Colonic mucosa (tissue), 4 donors: ENCODE measurements at regions not wholly inside any gene's neighbourhood (a gene's known extent, or its start where the extent isn't known, plus 50 kb on each side); places are given as distances from the start of the nearest gene placed in this dataset.

Experiments
- DNase-seq: peaks from one replicate; pipeline ENCODE4 v3.0.0-alpha.2; 2020
- H3K27ac ChIP-seq: fragments of 200-600 bp; one replicate; pipeline ENCODE4 v1.8.0; 2021
- H3K27me3 ChIP-seq: fragments of 200-600 bp; one replicate; pipeline ENCODE4 v1.8.0; 2021
- H3K36me3 ChIP-seq: fragments of 200-600 bp; one replicate; pipeline ENCODE4 v1.8.0; 2021
- H3K4me1 ChIP-seq: fragments of 200-600 bp; one replicate; pipeline ENCODE4 v1.8.0; 2021; ENCODE audit warnings: mild to moderate bottlenecking
- H3K4me3 ChIP-seq: fragments of 200-600 bp; one replicate; pipeline ENCODE4 v1.8.0; 2021
- H3K9ac ChIP-seq, 2 donors: one replicate each; pipeline ENCODE4 v1.7.0; 2013; ENCODE audit warnings: control low read depth in 2 of 2, low read depth in 2 of 2, low read length in 2 of 2
- H3K9me3 ChIP-seq: fragments of 200-600 bp; one replicate; pipeline ENCODE4 v1.8.0; 2021
- CTCF ChIP-seq: fragments of 200-600 bp; IDR thresholded peaks from one replicate; pipeline ENCODE4 v1.8.0; 2022; ENCODE audit warnings: antibody characterized with exemption, mild to moderate bottlenecking
- intact Hi-C: fragments of 100-400 bp; cut with DNase I; formaldehyde crosslinking; loops from one replicate; pipeline ENCODE4 v1.14.1; 2022
- donor health status: healthy.
- donor health status: DM: no; HTN: no; CAD: no.
- donor health status: DM: no; HTN: no; CAD: no.

DNA sequence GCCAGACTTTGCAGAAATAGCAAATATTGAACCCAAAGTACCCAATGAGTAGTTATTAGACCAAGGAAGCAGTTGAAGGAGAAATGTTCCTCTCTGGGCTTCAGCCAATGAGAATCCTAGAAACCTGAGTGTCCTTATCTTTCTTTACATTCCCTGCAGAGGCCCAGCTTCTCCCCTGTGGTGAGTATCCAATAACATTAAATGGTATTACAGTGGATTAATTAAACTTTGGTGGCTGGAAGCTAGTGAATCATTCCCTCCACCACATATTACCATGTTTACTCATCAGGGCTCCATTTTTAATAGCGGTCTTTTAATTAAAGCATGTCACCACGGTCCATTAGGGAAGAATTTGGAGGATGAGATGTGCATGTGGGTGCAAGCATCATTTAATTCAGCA lies 74.0 kb downstream of the UNC5CL start:
- H3K4me3 ChIP-seq = no peak overlapping the region
- no peak for DNase-seq
- no peak overlapping the region for H3K27ac ChIP-seq
- no peaks in the 10 kb centered on the region for H3K4me1 ChIP-seq
- no peaks in the 10 kb centered on the region for H3K36me3 ChIP-seq
- TF ChIP-seq CTCF = no peak
- no peak overlapping the region for H3K9ac ChIP-seq
- intact Hi-C loops = no loop called here
- H3K9me3 ChIP-seq = no peaks in the 10 kb centered on the region
- H3K27me3 ChIP-seq = no peaks in the 10 kb centered on the region

GRCh38 chr6:40963019-40963418 lies 76.0 kb downstream of the UNC5CL start:
- intact Hi-C loops = no loop called here
- H3K36me3 ChIP-seq = no peaks in the 10 kb centered on the region
- H3K9ac ChIP-seq = no peak overlapping the region
- H3K4me3 ChIP-seq = no peak overlapping the region
- H3K9me3 ChIP-seq = no peaks in the 10 kb centered on the region
- no peak for TF ChIP-seq CTCF
- no peaks in the 10 kb centered on the region for H3K4me1 ChIP-seq
- DNase-seq = no peak
- H3K27me3 ChIP-seq = no peaks in the 10 kb centered on the region
- H3K27ac ChIP-seq = no peak overlapping the region

DNA sequence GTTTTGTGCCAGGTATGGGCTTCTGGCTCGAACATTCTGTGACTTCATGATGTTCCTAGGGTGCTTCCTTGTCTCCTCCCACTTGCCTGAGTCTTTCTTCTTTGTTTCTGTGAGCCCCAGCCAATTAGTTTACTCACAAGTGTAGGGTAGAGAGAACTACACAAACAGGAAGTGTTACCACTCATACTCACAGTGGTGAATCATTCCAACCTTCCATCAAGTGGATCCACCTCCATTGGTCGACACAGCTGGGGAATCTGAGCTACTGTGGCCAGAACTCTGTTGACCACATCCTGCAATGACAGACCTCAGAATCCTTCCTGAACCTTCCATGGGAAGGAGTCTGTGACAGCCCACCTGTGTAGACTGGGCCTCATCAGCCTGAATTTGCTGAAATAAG lies 76.8 kb downstream of the UNC5CL start:
- no peak for TF ChIP-seq CTCF

DNA sequence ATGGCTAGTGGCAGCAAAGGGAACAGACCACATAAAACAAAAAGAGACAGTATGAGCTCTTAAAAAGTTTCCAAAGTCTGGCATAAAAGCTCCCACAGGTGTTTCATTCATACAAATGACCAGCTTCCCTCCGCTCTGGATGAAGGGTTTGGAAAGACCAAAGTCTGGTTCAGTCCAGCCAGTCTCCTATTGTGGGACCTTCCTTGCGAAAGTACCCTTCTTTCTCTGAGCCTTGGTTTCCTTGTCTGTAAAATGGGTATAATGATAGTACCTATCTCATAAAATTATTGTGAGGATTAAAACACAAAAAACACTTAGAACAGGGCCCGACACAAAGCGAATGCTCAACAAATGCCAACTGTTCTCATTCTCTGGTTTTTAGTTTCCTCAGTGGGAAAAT lies 77.2 kb downstream of the UNC5CL start:
- DNase-seq = no peak
- no peaks in the 10 kb centered on the region for H3K4me1 ChIP-seq
- H3K36me3 ChIP-seq = no peaks in the 10 kb centered on the region
- H3K4me3 ChIP-seq = no peak overlapping the region
- H3K9me3 ChIP-seq = no peaks in the 10 kb centered on the region
- no peaks in the 10 kb centered on the region for H3K27me3 ChIP-seq
- no peak overlapping the region for H3K9ac ChIP-seq
- no peak overlapping the region for H3K27ac ChIP-seq
- TF ChIP-seq CTCF = no peak
- intact Hi-C loops = no loop called here

More for the DNA sequence above, 76.8 kb downstream of the UNC5CL start:
- H3K4me3 ChIP-seq = no peak overlapping the region
- H3K4me1 ChIP-seq = no peaks in the 10 kb centered on the region
- no peaks in the 10 kb centered on the region for H3K36me3 ChIP-seq
- intact Hi-C loops = no loop called here
- no peak for DNase-seq
- H3K27me3 ChIP-seq = no peaks in the 10 kb centered on the region
- no peaks in the 10 kb centered on the region for H3K9me3 ChIP-seq
- no peak overlapping the region for H3K9ac ChIP-seq
- H3K27ac ChIP-seq = no peak overlapping the region

GRCh38 chr6:40960742-40961430 lies 78.1 kb downstream of the UNC5CL start:
- Histone ChIP-seq H3K4me3 (no peak overlapping the region), H3K9me3 (no peaks in the 10 kb centered on the region), H3K27ac (no peak overlapping the region), H3K9ac (no peak overlapping the region), H3K4me1 (no peaks in the 10 kb centered on the region), H3K27me3 (no peaks in the 10 kb centered on the region), H3K36me3 (no peaks in the 10 kb centered on the region)
- no peak for TF ChIP-seq CTCF
- no peak for DNase-seq
- intact Hi-C loops = no loop called here
